NCI-H2196 (cell line): ENCODE measurements at regions not wholly inside any gene's neighbourhood (a gene's known extent, or its start where the extent isn't known, plus 50 kb on each side); places are given as distances from the start of the nearest gene placed in this dataset.
"Not testable (repeated sequence)": the region's sequence is repeated elsewhere in the genome, so short reads cannot be mapped to it uniquely, and the experiment has no call there.

Experiments
- DNase-seq: peaks from one replicate; lab custom pipeline; 2025; ENCODE audit not compliant: unreplicated experiment; lab: John Stamatoyannopoulos, UW

DNA sequence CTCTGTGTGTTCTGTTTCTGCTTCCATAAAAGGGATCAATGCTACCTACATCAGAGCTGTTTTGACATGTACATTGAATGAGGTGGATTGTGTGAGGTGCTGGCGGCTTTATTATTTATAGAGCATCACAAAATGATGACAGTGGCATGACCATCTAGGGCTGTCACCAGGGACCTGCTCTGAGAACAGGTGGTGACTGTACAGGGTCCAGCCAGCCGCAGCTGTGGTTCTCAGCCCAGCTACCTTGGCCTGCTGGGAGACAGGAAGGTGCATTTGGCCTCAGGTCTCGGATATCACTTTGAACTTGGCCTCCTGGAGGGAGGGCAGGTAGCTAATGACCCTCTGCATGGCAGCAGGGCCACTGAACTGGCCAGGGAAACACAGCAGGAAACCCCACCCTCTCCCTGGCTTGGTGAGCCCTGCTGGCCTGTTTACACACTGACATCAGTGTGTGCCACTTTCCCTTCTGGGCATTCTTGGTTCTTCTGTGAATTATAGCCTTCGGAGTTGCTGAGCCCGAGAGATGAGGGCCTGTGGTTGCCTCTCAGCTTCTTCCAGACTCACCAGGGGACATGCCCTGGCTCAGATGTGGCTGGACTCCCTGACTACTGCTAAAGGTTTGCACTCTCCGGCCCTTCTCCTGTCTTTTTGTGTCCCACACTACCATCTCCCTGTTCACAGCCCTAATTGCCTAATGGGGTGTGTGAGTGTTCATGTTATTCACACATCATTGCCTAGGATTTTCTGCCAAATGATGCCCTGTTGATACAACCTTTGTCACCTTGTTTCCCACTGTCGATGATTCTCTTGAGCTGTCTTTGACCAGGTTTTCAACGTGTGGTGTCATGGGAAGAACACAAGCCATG, 109.2 kb upstream of the RAB12 start:
- DNase-seq, result peak; percentile 81

DNA sequence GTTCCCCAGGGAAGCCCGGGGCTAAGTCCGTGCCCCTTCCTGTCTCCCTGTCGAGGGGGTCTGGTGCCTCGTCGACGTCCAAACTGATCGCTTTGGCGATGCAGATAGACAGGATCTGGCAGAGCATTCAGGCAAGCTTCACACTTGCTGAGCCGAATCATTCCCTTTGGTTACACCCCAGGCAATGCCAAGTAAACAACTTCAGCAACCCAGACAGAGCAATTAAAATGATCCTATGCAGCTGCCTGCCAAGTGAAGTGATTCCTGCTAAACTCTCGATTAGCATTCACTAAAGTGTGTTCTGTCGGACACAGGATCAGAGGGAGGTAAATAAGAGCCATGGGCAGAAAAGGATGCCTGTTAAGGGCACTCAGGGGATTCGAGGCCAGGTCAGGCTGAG, 108.2 kb upstream of the RAB12 start:
- DNase-seq, result peak; percentile 67

DNA sequence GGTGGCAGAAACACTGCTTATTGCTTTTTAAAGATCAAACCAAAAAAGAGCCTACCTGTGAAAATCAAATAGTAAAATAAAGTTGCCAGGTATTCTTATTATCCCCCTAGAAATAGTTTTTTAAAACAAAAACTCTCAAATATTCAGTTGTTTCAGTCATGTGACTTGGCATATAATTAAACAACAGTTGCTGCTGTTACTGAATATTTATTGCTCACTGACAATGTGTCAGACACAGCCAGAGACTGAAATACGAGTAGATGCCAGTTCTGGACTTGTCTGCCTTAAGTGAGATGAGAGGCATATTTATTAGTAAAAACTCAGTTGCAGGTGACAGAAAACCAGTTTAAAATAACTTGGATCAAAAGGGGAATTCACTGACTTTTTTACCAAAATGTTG, 106.0 kb upstream of the RAB12 start:
- no peak for DNase-seq

DNA sequence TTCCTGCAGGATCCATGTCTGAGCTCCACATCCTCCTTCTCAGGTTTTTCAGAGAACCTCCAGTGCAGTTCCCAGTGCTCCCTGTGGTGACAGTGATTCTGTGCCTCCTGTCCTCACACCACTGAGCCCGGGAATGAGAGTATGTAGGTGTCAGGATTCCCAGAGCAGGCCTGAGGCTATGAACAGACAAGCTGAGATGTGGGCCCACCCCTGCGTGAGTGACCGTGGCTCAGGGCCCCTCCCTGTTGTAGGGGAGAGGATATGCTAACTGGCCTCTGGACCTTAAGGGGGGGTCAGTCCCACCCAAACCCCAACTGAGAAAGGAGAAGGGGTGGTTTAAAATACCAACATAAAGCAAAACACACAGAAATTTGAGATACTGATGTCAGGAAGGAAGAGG, 104.8 kb upstream of the RAB12 start:
- DNase-seq, result no peak

DNA sequence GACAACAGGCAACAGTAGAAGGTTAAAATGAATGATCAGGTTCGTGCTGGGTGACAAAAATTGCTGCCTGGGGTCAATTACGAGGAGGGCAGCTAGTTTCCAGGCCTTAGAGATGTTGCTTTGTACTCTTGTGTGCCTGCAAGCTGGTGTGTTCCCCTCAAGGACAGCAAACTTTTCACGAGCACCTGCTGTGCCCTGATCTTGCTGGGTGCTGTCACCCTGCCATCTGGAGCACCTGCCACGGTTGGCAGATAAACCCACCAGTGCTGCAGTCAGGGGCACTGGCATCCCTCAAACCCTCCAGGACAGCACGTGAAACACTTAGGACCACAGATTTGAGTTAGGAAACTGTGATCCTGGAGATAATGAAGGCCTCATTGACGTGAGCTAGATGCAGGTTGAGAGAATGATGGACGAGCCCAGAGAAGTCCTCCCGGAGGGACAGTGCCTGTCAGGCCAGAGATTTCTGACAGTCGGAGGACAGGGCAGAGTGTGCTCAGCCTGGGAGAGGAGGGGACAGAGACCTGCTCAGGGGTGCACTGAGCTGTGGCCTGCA, 104.3 kb upstream of the RAB12 start:
- no peak for DNase-seq

DNA sequence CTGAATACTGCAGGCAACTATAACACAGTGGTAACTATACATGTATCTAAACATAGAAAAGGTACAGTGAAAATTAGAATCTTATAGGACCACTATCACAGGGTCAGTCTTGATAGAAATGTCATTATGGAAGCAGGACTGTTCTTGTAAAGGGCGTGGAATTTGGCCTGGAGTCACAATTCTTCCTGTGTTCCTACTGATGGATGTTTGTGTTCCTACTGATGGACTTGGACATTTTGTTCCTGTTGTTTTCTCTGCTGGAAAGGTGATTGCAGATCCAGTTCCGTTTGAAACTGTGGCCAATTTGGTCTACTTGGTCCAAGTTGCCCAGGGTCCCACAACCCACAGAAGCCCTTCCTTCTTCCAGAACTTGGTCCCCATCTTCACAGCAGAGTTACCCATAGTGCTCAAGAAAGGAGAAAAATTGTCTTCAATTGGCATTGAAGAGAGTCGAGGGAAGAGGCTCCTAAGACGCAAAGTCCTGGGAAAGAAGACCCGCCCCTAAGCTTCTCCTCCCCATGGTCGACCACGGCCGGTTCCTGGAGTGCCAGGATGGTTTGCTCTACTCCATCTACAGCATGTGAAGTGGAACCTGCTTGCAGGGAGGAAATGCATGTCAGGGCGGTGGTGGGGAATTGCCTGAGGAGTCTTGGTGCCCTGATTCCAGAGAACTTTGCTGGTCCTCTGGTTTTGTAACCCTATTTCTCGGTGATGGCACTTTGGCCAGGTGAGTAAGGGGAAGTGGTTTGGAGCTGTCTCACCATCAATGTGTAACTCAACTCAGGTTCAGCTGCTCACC, 102.8 kb upstream of the RAB12 start:
- no peak for DNase-seq

DNA sequence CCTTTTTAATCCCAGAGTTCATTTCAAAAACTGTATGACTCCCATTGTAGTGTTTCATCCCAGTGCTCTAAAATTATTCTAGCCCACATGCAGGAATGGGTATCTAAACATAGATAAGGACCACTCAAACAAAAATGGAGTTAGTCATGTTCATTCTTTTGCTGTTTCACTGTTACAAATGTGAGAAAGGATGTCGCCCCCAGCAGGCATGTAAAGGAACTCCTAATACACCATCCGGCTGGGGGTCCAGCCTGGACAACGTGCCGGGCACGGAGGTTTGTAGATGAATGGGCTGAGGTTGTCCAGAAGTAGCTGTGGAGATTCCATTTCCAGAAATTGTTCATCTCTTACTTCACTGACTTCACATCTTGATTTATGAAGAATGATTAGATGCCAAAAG, 101.9 kb upstream of the RAB12 start:
- DNase-seq, result no peak

DNA sequence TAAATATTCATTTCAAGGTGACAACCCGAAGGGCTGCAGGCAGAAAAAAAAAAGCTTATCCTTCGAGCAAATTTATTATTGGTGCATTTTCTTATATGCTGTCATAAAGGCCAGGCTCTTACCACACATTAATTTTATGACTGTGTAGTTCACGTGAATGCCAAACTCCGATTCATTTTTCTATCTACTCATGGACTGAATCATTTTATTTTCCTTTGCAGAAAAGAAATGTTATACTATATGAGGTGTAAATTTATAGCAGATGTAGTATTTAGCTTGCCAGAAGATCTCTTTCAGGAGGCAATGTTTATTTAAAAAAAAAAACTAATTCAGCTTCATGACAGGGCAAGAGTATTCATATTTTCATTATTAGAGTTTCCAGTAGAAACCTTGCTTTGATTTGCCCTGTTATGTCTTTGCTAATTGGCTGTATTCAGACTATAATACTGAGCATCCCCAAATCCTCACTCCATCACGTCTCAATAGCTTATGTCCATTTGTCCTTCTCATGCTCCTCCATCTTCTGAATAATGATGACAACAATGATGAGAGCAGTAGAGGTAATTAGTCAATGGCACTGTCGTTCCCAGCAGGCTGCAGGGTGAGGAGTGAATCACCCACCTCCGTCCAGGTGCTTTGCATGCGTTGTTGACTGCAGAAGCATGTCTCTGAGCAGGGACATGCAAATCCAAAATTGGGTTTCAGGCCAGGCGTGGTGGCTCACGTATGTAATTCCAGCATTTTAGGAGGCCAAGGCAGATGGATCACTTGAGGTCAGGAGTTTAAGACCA, 101.1 kb upstream of the RAB12 start:
- DNase-seq, result no peak

DNA sequence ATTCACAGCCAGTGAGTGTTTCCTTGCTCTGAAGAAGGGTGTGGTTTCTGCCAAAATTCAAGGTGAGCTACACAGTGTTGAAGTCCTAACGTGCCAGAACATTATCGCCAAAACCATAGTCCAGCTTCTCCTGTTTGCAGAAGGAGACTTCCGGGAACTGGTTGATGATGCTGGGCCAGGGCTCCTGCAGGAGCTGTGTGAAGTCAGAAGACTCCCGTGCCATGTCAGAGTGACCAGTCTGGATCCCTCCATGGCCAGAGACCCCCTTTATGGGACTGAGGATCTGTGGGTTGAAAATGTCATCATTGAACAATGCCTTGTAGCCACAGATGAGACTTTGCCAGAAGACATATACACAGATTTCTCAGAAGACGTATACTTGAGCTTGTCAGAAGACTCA, 96.0 kb upstream of the RAB12 start:
- DNase-seq, result no peak

DNA sequence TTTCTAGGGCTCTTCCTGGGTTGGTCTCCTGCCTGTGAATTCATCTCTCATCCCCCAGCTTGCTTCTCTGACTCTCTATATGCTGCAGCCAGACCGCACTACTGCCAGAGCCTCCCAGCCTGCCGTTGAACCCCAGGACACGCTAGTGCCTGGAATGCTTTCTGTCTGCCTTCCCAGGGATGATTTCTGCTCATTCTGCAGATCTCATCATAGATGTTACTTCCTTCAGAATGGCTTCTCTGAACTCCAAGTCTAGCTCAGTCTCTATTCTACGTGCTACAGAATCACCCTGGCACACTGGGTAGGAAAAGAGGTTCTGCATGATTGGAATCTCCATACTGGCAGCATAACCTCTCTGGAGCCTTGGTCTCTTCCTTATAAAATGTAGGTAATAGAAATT, 94.8 kb upstream of the RAB12 start:
- DNase-seq, result no peak

DNA sequence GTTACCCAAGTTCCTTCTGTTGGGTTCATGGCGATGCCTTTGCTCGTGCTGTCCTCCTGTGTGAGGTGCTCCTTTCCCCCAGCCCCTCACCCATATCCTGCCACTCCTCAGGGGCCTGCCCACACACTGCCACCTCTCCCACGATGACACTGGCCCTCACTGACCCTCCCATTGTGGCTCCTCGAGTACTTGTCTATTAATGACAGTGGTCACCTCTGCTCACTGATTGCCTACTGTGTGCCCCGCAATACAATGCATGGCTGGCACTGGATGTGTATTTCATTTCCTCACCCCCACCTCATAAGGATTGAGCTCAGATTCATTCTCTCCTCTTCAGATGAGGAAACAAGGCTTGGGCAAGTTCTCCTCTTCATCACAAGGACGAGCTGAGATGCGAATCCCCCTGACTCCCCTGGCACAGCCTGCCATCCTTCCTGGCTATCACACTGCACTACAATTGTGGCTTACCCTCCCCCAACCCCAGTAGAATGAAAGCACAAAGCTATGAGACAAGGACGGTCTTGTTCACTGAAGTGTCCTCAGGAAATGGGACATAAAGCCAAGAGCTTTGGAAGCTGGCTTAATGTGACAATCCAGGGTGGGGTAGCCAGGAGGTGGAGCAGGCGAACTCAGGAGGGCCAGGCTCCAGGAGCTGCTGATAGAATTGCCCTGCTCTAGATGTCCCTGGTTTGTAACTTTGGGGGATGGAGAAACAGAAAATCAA, 93.9 kb upstream of the RAB12 start:
- no peak for DNase-seq

DNA sequence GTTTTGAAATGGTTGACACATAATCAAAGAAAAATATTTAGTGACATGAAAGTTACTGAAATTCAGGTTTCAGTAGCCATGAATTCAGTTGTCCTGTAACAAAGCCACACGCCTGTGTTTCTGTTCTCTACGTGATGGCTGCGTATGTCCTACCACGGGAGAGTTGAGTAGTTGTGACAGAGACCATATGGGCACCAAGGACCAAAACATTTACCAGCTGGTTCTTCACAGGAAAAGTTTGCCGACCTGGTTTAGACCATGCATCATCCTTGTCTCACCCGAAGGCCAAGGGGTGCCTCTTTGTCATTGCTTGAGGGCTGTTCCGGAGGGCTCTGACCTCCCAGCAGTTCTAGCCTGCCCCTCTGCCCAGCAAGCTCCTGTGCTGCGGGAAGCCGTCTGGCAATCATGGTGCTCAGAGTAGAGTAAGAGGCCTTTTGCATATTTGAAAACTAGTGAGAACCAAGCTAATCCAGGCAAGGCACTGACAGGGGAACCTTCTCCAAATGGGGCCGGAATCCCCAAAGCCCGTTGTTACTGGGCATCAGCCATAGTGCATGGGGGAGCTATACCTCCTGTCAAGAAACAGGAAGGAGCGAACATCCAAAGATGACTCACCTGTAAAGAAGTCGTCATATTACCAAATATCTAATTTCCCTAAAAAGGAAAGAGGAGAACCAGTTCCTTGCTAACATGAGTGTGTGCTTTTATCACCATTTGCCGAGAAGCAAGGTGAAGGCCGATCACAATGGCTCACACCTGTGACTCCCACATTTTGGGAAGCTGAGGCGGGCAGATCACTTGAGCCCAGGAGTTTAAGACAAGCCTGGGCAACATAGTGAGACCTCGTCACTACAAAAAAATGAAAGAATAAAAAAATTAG, 92.6 kb upstream of the RAB12 start:
- no peak for DNase-seq

DNA sequence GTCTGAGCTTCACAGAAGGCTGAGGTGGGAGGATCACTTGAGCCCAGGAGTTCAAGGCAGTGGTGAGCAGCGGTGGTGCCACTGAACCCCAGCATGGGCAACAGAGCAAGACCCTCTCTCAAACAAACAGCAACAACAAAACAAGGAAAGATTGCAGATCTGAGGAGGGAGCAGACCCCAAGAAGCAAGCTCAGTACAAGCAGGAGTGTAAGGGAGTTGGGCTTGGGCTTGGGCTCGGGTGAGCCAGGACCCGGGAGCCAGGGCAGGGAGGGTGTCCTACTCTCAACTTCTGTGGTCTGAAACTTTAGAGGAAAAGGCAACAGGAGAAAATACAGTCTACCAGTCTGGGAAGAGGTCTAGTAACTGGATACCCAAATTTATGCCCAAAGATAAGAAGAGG, 92.0 kb upstream of the RAB12 start:
- DNase-seq, result no peak

DNA sequence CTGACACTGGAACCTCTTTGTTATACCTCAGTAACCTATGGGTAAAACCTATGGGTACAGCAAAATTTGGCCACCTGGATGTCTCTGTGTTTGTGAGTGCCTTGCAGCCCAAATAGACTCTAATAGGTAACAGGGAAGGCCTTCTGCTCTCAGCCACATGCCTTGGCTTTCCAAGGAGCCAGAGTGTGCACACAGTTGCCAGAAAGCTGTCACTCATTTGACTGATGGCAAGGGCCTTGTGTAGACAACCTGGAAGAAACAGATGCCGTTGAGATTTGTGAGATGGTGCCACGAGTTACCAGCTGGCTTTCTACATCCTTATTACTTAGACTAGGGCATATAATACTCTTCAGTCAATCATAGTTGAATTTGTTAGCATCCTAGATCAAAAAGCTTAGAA, 90.1 kb upstream of the RAB12 start:
- DNase-seq, result no peak

DNA sequence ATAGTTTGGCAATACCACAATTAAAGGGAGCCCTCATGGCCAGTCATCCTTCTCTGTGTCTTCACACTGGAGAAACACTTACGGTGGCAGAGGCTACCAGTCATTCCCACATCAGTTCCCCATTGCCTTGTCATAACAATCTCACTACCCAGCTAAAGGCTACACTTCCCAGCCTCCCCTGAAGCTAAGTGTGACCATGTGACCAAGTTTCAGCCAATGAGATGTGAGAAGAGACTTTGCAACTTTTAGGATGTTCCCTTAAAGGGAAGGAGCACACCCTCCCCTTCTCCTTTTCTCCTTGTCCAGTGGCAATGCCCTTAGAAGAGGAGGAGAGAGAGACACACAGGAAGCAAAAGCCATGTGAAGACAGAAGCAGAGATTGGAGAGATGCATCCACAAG, 89.0 kb upstream of the RAB12 start:
- no peak for DNase-seq

DNA sequence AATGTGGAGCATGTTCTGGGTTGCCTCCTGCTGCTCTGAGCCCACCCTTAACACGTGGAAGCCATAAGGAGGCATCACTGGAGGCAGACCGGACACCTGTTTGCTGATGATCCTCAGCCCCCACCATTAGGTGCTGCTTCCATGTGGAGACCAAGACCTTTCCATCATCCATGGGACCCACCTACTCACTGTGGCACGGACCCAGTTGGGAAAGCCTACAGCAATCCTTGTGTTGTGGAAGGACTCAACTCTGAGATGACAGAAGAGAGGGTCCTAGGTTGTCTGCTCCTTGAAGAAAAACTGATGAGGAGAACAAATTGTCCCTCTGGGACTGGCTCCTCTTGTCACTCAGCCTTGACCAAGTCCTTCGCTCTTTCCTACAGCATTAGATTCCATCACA, 86.5 kb upstream of the RAB12 start:
- DNase-seq, result no peak

DNA sequence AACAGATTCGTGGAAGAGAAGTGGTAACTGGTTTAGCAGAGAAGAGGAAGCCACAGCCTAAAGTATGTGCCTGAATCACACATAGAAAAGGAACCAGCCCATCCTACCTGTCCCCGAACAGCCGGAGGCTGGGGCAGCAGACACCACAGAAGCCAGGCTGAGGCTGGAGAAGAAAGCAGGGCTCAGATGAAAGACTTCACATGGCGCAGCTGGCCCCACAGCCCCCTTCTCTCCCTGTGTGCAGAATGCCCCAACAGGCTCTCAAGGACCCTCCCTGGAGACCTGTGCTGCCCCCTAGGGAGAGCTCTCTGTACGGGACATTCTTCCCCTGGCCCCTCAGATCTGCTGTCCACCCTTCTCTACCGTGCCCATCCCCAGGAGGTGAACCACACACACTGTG, 83.5 kb upstream of the RAB12 start:
- no peak for DNase-seq

DNA sequence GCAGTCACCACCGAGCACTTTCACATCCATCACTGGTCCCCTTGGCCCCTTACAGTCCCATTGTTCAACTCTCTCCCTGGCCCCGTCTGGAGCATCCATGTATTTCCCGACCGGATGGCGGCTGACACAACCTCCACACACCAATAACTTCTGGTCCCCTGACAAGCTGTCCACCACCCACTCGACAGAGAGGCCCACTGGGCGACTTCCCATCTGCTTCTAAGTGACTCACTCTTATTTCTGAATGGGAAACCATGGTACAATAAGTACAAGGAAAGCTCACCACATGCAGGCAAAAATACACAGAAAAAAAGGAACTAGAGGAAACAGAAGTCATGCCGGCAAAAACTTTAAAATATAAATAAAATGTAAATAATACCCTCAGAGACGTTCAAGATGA, 82.9 kb upstream of the RAB12 start:
- no peak for DNase-seq

DNA sequence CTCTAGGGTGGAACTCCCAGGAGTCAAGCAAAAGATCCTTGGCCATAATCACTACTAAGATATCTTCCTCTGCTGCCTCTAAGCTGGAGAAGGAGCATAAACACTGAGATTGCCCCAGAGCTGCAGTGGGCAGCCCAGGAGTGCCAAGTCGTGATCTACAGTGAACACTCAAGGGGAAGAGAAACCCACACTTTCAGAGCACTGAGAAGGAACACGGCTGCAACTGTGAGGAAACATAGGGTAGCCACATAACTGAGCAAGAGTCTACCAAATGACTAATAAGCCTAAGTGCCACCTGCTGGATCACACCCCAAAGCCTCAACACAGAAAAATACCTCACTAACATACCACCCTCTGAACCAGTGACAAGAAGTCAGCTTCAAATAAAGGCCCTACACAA, 79.6 kb upstream of the RAB12 start:
- no peak for DNase-seq

DNA sequence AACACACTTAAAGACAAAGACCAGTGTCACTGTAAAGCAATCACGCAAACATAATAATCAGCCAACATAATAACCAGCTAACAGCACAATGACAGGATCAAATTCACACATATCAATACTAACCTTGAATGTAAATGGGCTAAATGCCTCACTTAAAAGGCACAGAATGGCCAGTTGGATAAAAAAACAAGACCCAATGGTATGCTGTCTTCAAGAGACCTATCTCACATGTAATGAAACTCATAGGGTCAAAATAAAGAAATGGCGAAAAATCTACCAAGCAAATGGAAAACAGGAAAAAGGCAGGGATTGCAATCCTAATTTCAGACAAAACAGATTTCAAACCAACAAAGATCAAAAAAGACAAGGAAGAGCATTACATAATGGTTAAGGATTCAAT, 78.2 kb upstream of the RAB12 start:
- not testable (repeated sequence) for DNase-seq
